ENCODE measurements at regions not wholly inside any gene's neighbourhood (a gene's known extent, or its start where the extent isn't known, plus 50 kb on each side); places are given as distances from the start of the nearest gene placed in this dataset.

DNA sequence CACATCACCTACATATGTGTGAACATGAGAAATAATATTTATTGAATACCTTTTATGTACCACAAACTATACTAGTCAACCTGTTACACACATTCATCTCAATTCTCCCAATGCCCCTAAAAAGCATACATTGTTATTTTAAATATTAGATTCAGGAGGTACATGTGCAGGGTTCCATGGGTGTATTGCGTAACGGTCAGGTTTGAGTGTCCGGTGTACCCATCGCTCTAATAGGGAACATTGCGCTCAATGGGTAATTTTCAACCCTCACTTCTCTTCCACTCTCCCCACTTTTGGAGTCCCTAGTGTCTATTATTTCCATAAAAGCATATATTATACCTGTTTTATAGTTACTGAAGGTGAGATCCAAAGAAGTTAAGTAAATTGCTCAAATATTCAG lies 82.0 kb downstream of the IFI44 start:
- TF ChIP-seq, protein P1, sequence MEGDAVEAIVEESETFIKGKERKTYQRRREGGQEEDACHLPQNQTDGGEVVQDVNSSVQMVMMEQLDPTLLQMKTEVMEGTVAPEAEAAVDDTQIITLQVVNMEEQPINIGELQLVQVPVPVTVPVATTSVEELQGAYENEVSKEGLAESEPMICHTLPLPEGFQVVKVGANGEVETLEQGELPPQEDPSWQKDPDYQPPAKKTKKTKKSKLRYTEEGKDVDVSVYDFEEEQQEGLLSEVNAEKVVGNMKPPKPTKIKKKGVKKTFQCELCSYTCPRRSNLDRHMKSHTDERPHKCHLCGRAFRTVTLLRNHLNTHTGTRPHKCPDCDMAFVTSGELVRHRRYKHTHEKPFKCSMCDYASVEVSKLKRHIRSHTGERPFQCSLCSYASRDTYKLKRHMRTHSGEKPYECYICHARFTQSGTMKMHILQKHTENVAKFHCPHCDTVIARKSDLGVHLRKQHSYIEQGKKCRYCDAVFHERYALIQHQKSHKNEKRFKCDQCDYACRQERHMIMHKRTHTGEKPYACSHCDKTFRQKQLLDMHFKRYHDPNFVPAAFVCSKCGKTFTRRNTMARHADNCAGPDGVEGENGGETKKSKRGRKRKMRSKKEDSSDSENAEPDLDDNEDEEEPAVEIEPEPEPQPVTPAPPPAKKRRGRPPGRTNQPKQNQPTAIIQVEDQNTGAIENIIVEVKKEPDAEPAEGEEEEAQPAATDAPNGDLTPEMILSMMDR (IDR thresholded peaks at IDR 0.05; ENCODE audit: low read depth, low read length, poor library complexity, severe bottlenecking): no peak
- no peak for TF ChIP-seq EZH2phosphoT487 (IDR thresholded peaks at IDR 0.05; ENCODE audit: borderline replicate concordance, low read length)
